Testis (tissue), 2 donors: ENCODE measurements at regions not wholly inside any gene's neighbourhood (a gene's known extent, or its start where the extent isn't known, plus 50 kb on each side); places are given as distances from the start of the nearest gene placed in this dataset.

Experiments used
- POLR2A ChIP-seq: fragments of 450-650 bp; IDR thresholded peaks from one replicate; pipeline ENCODE4 v1.6.1; 2017; ENCODE audit warnings: antibody characterized with exemption, mild to moderate bottlenecking, moderate library complexity
- TF ChIP-seq, protein P1 (sequence below), 3 experiments: fragments of 450-650 bp in 2 of 3; fragments of 200-600 bp in 1 of 3; sonication (generic) in 1 of 3; IDR thresholded peaks; one replicate each; pipeline ENCODE4 v1.5.1; 2016 to 2019; ENCODE audit warnings: antibody characterized with exemption in 3 of 3, mild to moderate bottlenecking in 2 of 3, moderate library complexity in 1 of 3

DNA sequence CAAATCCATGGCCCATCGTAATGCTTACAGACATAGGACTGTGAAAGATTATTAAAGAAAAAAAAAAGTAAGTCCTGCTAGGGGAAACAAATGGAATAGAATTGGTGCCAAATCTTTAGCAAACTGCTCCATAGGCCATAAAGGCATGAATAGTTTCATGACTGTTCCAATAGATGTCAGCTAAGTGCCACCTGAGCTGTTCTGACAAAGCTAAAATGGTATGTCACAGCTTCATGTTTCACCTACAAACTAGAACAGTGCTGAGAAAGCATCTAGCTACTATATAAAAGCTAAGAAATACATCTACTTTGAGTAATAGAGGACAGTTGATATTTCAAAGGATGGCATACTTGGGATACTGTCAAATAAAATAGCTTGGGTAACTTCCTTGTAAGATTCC, 771.6 kb upstream of the CA10 start:
- TF ChIP-seq, protein P1, sequence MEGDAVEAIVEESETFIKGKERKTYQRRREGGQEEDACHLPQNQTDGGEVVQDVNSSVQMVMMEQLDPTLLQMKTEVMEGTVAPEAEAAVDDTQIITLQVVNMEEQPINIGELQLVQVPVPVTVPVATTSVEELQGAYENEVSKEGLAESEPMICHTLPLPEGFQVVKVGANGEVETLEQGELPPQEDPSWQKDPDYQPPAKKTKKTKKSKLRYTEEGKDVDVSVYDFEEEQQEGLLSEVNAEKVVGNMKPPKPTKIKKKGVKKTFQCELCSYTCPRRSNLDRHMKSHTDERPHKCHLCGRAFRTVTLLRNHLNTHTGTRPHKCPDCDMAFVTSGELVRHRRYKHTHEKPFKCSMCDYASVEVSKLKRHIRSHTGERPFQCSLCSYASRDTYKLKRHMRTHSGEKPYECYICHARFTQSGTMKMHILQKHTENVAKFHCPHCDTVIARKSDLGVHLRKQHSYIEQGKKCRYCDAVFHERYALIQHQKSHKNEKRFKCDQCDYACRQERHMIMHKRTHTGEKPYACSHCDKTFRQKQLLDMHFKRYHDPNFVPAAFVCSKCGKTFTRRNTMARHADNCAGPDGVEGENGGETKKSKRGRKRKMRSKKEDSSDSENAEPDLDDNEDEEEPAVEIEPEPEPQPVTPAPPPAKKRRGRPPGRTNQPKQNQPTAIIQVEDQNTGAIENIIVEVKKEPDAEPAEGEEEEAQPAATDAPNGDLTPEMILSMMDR (IDR thresholded peaks at IDR 0.05): no peak
- no peak for TF ChIP-seq POLR2A
